Endothelial cell of umbilical vein (primary cell): ENCODE measurements at regions not wholly inside any gene's neighbourhood (a gene's known extent, or its start where the extent isn't known, plus 50 kb on each side); places are given as distances from the start of the nearest gene placed in this dataset.

Source experiments
- BruUV-seq: library from RNA; stranded (reverse); fragments of 400-500 nt; replicated peaks from 2 replicates; lab custom pipeline; 2021; lab: Mats Ljungman, UMichigan
- CTCF ChIA-PET: fragments of 300-600, 350-600 bp; sonication (Branson Sonifier 250); formaldehyde crosslinking; loops from one replicate; lab custom pipeline; 2021; ENCODE audit warnings: antibody characterized with exemption, inconsistent platforms; lab: Charles Lee
- POLR2A ChIA-PET: fragments of 300-600, 350-600 bp; sonication (Branson Sonifier 250); formaldehyde crosslinking; loops from one replicate; lab custom pipeline; 2021; ENCODE audit warnings: antibody characterized with exemption, inconsistent platforms; lab: Charles Lee
- DNase-seq: peaks from one replicate; pipeline ENCODE4 v3.0.0-alpha.2; 2011; ENCODE audit warnings: low read depth, low spot score
- FAIRE-seq: peaks from 2 replicates; lab custom pipeline; 2011; peaks lifted over from hg19 to GRCh38; lab: Jason Lieb, UNC
- H2AFZ ChIP-seq: 2 replicates; pipeline ENCODE4 v1.6.0; 2012; ENCODE audit warnings: low read depth, low read length, control low read depth, inconsistent platforms
- H3K27ac ChIP-seq: 2 replicates; pipeline ENCODE4 v1.5.1; 2011; ENCODE audit warnings: low read depth, mild to moderate bottlenecking, control low read depth, low read length, moderate library complexity; ENCODE audit not compliant: insufficient read depth
- H3K27me3 ChIP-seq, 2 experiments: 2 replicates each; pipeline versions ENCODE4 v1.6.0 to v1.6.1; 2011; ENCODE audit warnings: low read length in 2 of 2, mixed read lengths in 1 of 2; ENCODE audit not compliant: control insufficient read depth in 2 of 2, insufficient read depth in 2 of 2
- H3K36me3 ChIP-seq, 2 experiments: 2 replicates in 1 of 2; 3 replicates in 1 of 2; pipeline ENCODE4 v1.5.1; 2011; ENCODE audit warnings: low read length in 2 of 2, mild to moderate bottlenecking in 1 of 2, moderate library complexity in 1 of 2; ENCODE audit not compliant: control insufficient read depth in 2 of 2, insufficient read depth in 2 of 2; ENCODE audit errors: extremely low read depth in 1 of 2
- H3K4me1 ChIP-seq: 3 replicates; pipeline ENCODE4 v1.5.1; 2011; ENCODE audit warnings: mild to moderate bottlenecking, low read length; ENCODE audit not compliant: control insufficient read depth, insufficient read depth; ENCODE audit errors: extremely low read depth
- H3K4me2 ChIP-seq: 2 replicates; pipeline ENCODE4 v1.6.1; 2011; ENCODE audit warnings: low read length, control low read depth, mixed read lengths; ENCODE audit not compliant: insufficient read depth
- H3K4me3 ChIP-seq, 3 experiments: fragments of 200-600 bp in 1 of 3; sonication (generic), shearing (Covaris generic) in 1 of 3; replicated peaks in 1 of 3; 2 replicates each; pipeline ENCODE4 v1.5.1; 2011 to 2016; ENCODE audit warnings: control low read depth in 3 of 3, low read length in 3 of 3, mild to moderate bottlenecking in 2 of 3, inconsistent platforms in 1 of 3, low read depth in 1 of 3, moderate library complexity in 1 of 3; ENCODE audit not compliant: insufficient read depth in 1 of 3
- H3K79me2 ChIP-seq: 2 replicates; pipeline ENCODE4 v1.6.0; 2012; ENCODE audit warnings: low read length, inconsistent platforms; ENCODE audit not compliant: control insufficient read depth, insufficient read depth
- H3K9ac ChIP-seq: replicated peaks from 2 replicates; pipeline ENCODE3; 2011; ENCODE audit warnings: low read length, control low read depth; ENCODE audit not compliant: insufficient read depth; ENCODE audit errors: extremely low read depth
- H3K9me1 ChIP-seq: replicated peaks from 3 replicates; pipeline ENCODE4 v1.6.0; 2011; ENCODE audit warnings: mild to moderate bottlenecking, low read length; ENCODE audit not compliant: control insufficient read depth, insufficient read depth; ENCODE audit errors: extremely low read depth
- H3K9me3 ChIP-seq: replicated peaks from 2 replicates; pipeline ENCODE4 v1.5.1; 2012; ENCODE audit warnings: low read length, inconsistent platforms; ENCODE audit not compliant: control insufficient read depth, insufficient read depth
- H4K20me1 ChIP-seq: replicated peaks from 2 replicates; pipeline ENCODE3; 2011; ENCODE audit warnings: mild to moderate bottlenecking, low read length; ENCODE audit not compliant: control insufficient read depth, insufficient read depth; ENCODE audit errors: extremely low read depth
- CTCF ChIP-seq, 2 donors: IDR thresholded peaks; 1 replicate in 1 of 2; 2 replicates in 1 of 2; pipeline ENCODE4 v1.5.1; 2011; ENCODE audit warnings: low read length in 2 of 2, mild to moderate bottlenecking in 2 of 2, moderate library complexity in 2 of 2, control low read depth in 1 of 2, inconsistent platforms in 1 of 2, low read depth in 1 of 2; ENCODE audit not compliant: insufficient read depth in 1 of 2; ENCODE audit errors: extremely low read depth in 1 of 2
- EZH2 ChIP-seq: IDR thresholded peaks from 2 replicates; pipeline ENCODE4 v1.6.1; 2012; ENCODE audit warnings: borderline replicate concordance, low read depth, mild to moderate bottlenecking, moderate library complexity, low read length, inconsistent platforms; ENCODE audit not compliant: severe bottlenecking
- FOS ChIP-seq: IDR thresholded peaks from 2 replicates; pipeline ENCODE4 v1.6.1; 2011; ENCODE audit warnings: mild to moderate bottlenecking, low read length, moderate library complexity, borderline replicate concordance; ENCODE audit not compliant: insufficient read depth
- GATA2 ChIP-seq: IDR thresholded peaks from 2 replicates; pipeline ENCODE4 v1.7.0; 2011; ENCODE audit warnings: low read depth, mild to moderate bottlenecking, moderate library complexity, mixed read lengths, low read length; ENCODE audit not compliant: insufficient read length, insufficient read depth
- JUN ChIP-seq: IDR thresholded peaks from 2 replicates; pipeline ENCODE4 v1.6.1; 2011; ENCODE audit warnings: borderline replicate concordance, low read depth; ENCODE audit not compliant: insufficient read length, insufficient read depth
- MAX ChIP-seq: IDR thresholded peaks from 2 replicates; pipeline ENCODE4 v1.6.1; 2011; ENCODE audit not compliant: insufficient read depth, insufficient read length
- MYC ChIP-seq: IDR thresholded peaks from one replicate; pipeline ENCODE4 v1.6.1; 2011; ENCODE audit warnings: mild to moderate bottlenecking, low read depth, low read length
- POLR2A ChIP-seq: IDR thresholded peaks from 2 replicates; pipeline ENCODE4 v1.6.1; 2012; ENCODE audit warnings: low read depth, mild to moderate bottlenecking, control low read depth, low read length
- POLR2AphosphoS5 ChIP-seq: IDR thresholded peaks from 2 replicates; pipeline ENCODE4 v1.6.1; 2012; ENCODE audit warnings: low read depth, mild to moderate bottlenecking, control low read depth, low read length, moderate library complexity; ENCODE audit not compliant: insufficient read depth
- dilution Hi-C: fragments of 300-500 bp; cut with MboI; formaldehyde crosslinking; loops from one replicate; pipeline ENCODE4 v1.15.0; 2019; ENCODE audit warnings: low sequenced_read_pairs; ENCODE audit not compliant: extremely low pct_ligation_motif_present
- intact Hi-C: fragments of 100-400 bp; cut with micrococcal nuclease; formaldehyde crosslinking; loops from one replicate; pipeline ENCODE4 v1.10.0; 2022

GRCh38 chr2:103814016-103814415 lies 1039.9 kb upstream of the POU3F3 start:
- Histone ChIP-seq H4K20me1 (no peaks in the 10 kb centered on the region), H3K4me2 (no peak overlapping the region), H3K9me1 (no peaks in the 10 kb centered on the region), H3K4me1 (no peaks in the 10 kb centered on the region), H3K27me3 (no peaks in the 10 kb centered on the region), H3K4me3 (no peak overlapping the region), H3K27ac (no peak overlapping the region), H3K79me2 (no peaks in the 10 kb centered on the region), H2AFZ (no peak overlapping the region), H3K9ac (no peak overlapping the region), H3K36me3 (no peaks in the 10 kb centered on the region), H3K9me3 (peaks cover 4% of the 10 kb centered on the region)
- BruUV-seq: no TSS peak
- DNase-seq (no peak), FAIRE-seq (no peak)
- dilution Hi-C loops (no loop called here), intact Hi-C loops (no loop called here)
- ChIA-PET POLR2A (no interaction called here), CTCF (no interaction called here)
- TF ChIP-seq JUN (no peak), CTCF (IDR thresholded peaks at IDR 0.05; ENCODE audit: extremely low read depth in 1 of 2, insufficient read depth in 1 of 2, low read depth in 1 of 2, low read length in 2 of 2) (no peak), EZH2 (no peak), MYC (no peak), POLR2A (no peak), MAX (no peak), POLR2AphosphoS5 (no peak), GATA2 (no peak), FOS (no peak)
